UCSD-AML1 (cell line): ENCODE measurements at regions not wholly inside any gene's neighbourhood (a gene's known extent, or its start where the extent isn't known, plus 50 kb on each side); places are given as distances from the start of the nearest gene placed in this dataset.

Experiments used
- DNase-seq: peaks from one replicate; lab custom pipeline; 2025; ENCODE audit not compliant: unreplicated experiment; lab: John Stamatoyannopoulos, UW

DNA sequence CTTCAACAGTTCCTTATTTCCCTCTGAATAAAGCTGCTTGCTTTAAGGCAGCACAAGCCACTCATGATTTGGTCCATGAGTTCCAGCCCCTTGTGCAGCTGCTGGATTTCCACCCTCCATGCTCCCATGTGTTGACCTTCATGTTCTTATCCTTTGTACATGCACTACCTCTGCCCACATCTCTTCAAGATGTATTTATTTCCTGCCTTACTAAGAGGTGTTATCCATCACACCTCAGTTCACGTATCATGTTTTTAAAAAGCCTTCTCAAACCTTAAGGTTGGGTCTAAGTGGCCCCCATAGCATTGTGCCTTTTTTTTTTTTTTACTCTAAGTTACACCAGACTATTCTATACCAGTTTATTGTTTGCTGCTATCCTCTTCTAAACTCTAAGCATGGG is 107.7 kb downstream of the SIPA1L2 start:
- DNase-seq: no peak

DNA sequence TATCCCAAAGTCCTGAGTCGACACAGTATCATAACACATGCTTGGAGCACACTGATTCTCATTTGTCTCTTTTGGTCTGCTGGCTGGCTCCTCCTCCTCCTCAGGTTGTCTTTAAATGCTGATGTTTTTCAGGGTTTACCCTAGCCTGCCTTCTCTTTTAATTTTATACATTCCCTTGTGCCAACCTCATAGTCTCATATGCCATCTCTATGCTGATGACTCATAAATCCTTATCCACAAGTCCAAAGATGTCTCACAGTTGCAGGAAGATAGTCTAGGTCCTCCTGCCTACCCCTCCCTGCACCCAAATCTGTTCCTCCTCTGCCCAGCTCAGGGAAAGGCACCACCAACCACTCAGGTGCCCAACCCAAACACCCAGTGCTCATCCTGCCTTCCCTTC is 108.3 kb downstream of the SIPA1L2 start:
- no peak for DNase-seq

DNA sequence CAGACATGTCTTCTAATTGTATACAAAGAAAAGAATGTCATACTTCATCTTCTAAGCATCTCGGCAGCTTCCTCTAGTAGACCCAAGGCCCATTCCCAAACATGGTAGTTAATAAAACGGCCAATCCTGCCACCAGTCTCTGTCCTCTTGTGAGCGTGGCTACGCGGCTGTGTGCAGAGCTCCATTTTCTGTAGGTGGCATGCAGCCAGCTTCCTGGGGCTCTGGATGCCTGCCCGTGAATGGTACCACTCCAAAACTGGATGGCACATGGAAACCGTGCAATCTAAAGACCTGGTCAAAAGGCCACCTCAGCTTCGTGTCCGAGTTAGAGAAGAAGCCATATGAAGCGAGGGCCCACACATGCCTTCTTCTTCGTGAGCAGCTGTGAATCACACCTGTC is 110.7 kb downstream of the SIPA1L2 start:
- DNase-seq: no peak

- DNase-seq: no peak
Observed at GRCh38 chr1:232518349-232518748, 111.6 kb downstream of the SIPA1L2 start.

- no peak for DNase-seq
Observed at GRCh38 chr1:232517204-232517603, 112.7 kb downstream of the SIPA1L2 start.

GRCh38 chr1:232515706-232516105 is 114.2 kb downstream of the SIPA1L2 start:
- DNase-seq: no peak

DNA sequence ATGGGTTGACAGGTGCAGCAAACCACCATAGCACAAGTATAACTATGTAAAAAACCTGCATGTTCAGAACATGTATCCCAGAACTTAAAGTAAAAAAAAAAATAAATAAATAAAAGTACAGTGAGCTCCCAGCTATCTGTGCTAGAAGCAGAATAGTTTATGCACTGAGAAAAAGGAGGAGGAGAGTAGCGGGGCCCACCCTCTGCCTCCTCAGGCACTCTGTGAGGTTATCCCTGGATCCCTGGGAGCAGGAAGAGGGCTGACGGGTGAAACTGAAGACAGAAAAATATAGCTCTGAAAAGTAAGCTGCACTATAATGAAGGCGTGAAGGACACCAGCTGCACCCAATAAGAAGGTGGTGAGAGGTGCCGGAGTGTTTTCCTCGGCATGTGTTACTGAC is 117.2 kb downstream of the SIPA1L2 start:
- no peak for DNase-seq

DNA sequence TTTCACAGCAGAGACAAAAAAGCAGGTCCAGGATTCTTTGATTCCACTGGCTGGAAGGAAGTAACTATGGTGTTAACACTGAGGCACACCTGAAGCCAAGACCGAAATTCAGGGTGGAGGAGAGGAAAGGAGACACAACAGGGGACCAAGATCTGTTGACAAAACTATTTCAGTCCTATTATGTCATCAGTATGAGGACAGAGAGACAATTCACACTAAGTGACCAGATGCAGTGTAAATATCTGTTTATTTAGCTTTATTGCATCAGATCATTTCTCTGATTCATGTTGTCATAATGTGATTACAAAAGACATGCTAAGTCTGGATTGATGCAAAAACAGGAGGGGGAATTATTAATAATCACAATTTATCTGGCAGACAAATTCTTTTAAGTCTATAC is 118.8 kb downstream of the SIPA1L2 start:
- DNase-seq: no peak

DNA sequence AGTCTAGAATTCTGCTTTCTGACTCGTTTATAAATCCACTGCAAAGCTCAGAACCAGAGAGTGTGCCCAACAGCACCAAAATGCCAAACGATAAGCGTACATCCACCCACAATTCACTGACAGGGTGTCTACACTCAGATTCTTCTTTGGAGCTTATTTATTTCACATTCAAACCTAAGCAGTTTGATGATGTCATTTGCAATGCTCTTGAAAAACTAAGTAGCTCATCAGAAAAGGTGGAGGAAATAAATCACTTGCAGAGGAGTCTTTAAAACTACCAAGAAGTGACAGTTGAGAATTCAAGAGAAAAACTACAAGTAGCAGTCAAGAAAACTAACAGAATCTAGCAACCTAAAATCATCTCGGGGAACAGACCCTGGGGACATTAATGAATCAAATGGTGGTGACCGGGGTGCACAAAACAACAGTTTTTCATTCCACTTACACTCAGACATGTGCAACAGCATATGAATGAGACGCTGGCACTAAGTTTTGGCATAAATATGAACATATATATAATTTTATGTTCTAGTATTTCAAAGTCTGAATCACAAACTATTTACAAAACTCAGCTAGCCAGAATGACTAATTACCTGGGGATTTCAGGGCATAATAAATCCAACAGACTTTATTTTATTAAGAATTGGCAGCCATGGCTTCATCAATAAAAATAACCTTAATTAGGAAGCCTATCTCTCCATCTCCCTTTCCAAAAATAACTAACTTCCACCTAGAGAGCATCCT is 119.4 kb downstream of the SIPA1L2 start:
- DNase-seq: no peak

DNA sequence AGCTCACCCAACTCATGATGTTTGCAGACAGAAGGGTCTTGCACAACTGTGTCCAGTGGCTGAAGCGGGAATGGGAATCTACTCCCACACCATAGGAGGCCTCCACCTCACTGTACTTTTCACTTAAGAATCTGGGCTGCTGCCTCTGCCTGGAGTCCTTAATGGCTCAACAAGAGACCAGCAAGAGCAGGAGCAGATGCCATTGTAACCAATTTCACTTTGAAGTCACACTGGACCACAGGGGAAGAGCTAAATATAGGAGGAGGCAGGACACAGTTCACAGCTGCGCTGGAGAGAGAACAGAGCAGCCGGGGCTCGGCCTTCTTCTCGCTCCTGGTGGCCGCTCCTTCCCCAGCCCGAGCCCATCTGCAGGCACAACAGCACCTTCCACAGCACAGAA is 120.4 kb downstream of the SIPA1L2 start:
- no peak for DNase-seq

GRCh38 chr1:232508130-232508701 is 121.7 kb downstream of the SIPA1L2 start:
- DNase-seq: no peak

DNA sequence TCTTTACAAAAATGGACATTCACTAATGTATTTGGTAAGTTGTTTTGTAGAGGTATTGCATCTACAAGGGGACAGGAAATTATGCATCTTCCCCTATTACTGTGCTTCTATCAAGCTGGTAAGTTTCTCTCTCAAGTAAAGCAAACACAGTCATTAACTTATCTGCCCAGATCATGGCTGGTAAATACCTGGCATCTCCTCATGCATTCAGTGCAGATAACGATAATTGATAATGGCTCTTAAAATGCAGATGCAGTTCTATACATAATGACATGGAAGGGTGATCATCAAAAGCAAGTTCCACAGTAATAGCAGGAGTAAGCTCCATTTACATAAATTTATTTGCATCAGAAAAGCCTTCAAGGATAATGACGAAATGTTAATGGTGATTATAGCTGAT is 122.4 kb downstream of the SIPA1L2 start:
- no peak for DNase-seq

- no peak for DNase-seq
Observed at GRCh38 chr1:232505884-232506283, 124.0 kb downstream of the SIPA1L2 start.

GRCh38 chr1:232504651-232505050 is 125.3 kb downstream of the SIPA1L2 start:
- DNase-seq: no peak

- no peak for DNase-seq
Observed at GRCh38 chr1:232503497-232503896, 126.4 kb downstream of the SIPA1L2 start.

GRCh38 chr1:232501854-232502253 is 128.1 kb downstream of the SIPA1L2 start:
- no peak for DNase-seq

DNA sequence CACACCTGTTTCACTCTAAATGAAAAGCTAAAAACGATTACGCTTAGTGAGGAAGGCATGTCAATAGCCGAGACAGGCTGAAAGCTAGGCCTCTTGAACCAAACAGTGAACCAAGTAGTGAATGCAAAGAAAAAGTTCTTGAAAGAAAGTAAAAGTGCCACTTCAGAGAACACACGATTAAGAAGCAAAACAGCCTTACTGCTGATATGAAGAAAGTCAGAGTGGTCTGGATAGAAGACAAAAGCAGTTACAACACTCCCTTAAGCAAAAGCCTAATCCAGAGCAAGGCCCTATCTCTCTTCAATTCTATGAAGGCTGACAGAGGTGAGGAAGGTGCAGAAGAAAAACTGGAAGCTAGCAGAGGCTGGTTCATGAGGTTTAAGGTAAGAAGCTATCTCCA is 130.7 kb downstream of the SIPA1L2 start:
- no peak for DNase-seq

DNA sequence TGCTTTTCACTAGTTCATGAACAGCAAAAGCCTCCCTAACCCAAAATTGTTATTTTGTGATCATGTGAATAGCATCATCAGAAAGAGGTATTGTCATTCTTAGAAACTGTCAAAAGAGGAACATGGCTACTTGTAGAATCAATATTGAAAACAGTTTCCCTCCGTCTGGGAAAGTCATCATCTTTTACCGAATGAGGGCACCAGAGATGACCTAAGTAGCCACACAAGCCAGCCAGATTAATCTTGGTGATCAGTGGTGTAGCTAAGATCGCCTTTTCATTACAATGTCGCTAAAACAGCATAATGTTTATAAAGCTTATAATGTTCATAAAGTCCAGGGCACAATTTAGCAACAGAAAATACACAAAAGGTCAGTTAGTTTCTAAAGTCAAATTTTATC is 136.1 kb downstream of the SIPA1L2 start:
- no peak for DNase-seq

DNA sequence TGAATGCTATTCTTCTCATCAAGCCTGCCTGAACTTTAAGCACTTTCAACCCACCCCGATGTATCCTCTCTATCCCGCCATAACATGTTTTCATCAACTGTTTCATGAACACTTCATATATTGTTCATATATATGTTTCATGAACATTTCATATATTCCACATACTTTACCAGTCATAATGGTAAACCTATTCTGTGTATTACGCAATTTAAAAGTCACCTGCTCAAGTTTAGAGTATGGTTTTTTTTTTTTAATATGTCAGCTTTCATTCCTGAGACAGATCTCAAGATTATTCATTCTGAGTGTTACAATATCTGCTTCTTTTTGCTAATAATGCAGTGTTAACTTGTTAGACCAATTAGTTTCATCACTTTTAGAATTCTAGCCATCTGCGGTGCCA is 140.7 kb downstream of the SIPA1L2 start:
- no peak for DNase-seq

GRCh38 chr1:232487236-232487635 is 142.7 kb downstream of the SIPA1L2 start:
- DNase-seq: no peak

DNA sequence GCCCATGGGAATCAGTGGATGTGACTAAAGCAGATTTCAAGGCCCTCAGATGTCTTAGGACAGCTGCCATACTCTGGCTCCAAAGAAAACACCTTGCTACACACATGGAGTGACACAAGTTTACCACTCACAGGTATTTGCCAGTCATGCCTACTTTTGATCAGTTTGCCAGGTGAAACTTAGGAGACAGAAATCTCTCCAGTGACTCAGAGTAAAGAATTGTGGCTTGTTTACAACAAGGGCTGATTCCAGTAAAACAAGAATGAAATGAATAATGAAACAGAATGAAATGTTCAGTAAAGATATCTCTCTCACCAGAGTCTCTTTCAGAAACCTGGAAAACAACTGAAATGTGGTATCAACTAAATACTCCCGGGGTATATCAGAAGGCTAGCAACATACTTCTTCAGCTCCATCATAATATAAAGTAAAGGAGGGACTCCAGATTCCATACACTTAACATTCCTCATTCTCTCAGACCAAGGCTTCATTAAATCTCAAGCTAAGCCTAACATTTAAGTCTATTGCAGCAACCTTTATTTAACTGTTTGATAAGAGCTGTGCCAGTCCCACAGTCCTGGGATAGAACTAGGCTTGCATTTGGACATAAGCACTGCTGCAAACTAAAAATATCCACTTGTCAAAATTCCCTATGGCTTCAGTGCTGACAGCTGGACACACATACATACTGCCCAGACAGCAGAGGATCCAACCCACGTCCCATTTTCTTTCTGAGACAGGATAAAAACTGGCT is 143.3 kb downstream of the SIPA1L2 start:
- DNase-seq: no peak

- DNase-seq: no peak
Observed at GRCh38 chr1:232486006-232486405, 143.9 kb downstream of the SIPA1L2 start.
